ENCODE measurements at regions not wholly inside any gene's neighbourhood (a gene's known extent, or its start where the extent isn't known, plus 50 kb on each side); places are given as distances from the start of the nearest gene placed in this dataset.
"Not testable (repeated sequence)": the region's sequence is repeated elsewhere in the genome, so short reads cannot be mapped to it uniquely, and the experiment has no call there.

DNA sequence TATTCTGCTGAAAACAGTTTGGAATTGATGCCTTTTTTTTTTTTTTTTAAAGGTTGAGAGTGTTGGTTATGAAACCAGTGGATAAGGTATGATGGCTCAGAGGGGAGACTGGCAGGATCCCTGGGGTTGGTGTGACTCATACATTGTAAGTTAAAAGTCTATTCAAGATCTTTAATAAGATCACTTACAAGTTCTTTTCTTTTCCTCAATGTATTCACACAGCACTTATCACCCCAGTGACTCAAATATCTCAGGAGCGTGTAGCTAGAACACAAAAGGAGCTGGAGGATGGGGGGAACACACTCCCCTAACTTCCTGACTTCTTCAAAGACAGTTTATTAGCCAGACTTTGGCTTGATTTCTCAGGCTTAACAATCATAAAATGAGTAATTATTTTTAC is 285.3 kb downstream of the SV2B start:
- Histone ChIP-seq H3K9me3 (ENCODE audit: low read length) (no peaks in the 10 kb centered on the region), H3K27me3 (ENCODE audit: insufficient read depth, low read length) (no peaks in the 10 kb centered on the region), H3K4me3 (ENCODE audit: low read length) (no peak overlapping the region), H3K4me1 (ENCODE audit: insufficient read depth, low read length) (peaks cover 2% of the 10 kb centered on the region), H2AFZ (ENCODE audit: low read depth, low read length) (no peak overlapping the region), H3K36me3 (ENCODE audit: insufficient read depth, low read length) (no peaks in the 10 kb centered on the region)

DNA sequence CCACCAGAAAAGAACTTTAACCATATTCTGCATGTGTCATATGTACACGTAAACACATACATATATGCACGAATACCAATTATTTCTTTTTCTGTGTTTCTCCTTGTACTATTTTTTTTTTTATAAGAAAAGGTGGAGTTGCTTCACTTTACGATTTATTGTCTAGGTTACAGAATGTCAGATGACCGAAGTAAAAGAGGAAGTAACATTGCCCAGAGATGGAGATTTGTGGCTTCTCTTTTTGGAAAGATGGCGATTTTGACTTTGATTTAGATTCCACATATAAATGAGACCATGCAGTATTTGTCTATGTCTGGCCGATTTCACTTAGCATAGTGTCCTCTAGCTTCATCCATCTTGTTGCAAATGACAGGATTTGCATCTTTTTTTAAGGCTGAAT is 293.1 kb downstream of the SV2B start:
- Histone ChIP-seq H3K36me3 (ENCODE audit: insufficient read depth, low read length) (no peaks in the 10 kb centered on the region), H3K9me3 (ENCODE audit: low read length) (no peaks in the 10 kb centered on the region), H3K27me3 (ENCODE audit: insufficient read depth, low read length) (no peaks in the 10 kb centered on the region), H3K4me3 (ENCODE audit: low read length) (no peak overlapping the region), H3K4me1 (ENCODE audit: insufficient read depth, low read length) (no peaks in the 10 kb centered on the region), H2AFZ (ENCODE audit: low read depth, low read length) (no peak overlapping the region)

DNA sequence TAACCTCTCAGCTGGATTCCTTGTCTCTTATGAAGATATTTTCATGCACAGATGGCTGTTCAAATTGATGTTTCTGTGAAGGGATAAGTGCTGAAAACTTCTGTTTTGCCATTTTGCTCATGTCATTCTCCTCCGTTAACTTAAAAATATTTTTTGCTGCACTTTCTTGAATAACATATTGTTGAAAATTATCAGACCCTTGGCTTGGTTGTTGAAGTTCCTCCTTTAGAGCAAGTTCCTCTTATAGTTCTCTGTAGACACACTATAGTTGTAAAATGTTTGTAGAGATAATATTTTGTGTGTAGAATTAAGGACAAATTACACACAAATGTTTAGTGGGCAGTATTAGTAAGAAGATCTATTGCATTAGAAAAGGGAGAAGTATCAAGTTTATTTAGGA is 300.4 kb downstream of the SV2B start:
- no peaks in the 10 kb centered on the region for H3K27me3 ChIP-seq (ENCODE audit: insufficient read depth, low read length)
- H3K36me3 ChIP-seq (ENCODE audit: insufficient read depth, low read length) = no peaks in the 10 kb centered on the region
- H3K9me3 ChIP-seq (ENCODE audit: low read length) = no peaks in the 10 kb centered on the region
- H3K4me1 ChIP-seq (ENCODE audit: insufficient read depth, low read length) = no peaks in the 10 kb centered on the region
- H2AFZ ChIP-seq (ENCODE audit: low read depth, low read length) = no peak overlapping the region
- H3K4me3 ChIP-seq (ENCODE audit: low read length) = no peak overlapping the region

DNA sequence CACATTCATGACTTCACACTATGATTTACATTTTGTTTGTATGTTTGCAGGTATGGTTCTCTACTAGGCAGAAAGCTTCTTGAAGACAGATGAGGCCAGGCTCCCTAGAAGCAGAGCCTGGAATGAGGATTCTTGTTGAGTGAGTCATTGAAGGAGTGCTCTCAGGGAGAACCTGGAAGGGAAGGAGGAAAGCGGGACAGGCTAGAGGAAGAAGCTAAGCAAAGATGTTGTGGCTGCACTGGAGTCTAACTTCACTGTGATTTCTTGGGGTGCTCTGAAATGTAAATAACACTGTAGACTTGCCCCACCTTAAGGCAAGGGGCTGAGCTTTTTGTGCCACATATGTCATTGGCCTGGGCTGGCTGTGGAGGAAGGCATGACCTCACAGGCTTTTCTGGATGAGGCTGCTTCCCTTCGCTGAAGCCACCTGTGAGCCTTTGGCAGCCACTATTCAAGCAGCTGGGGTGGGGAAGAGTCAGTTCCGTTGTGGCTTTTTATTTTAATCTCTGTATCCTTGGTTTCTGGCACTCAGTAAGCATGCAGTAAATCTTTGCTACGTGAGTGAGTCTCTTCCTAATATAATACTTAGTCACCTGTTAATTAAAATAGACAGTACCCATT is 307.3 kb downstream of the SV2B start:
- H2AFZ ChIP-seq (ENCODE audit: low read depth, low read length) = no peak overlapping the region
- no peak overlapping the region for H3K4me3 ChIP-seq (ENCODE audit: low read length)
- H3K36me3 ChIP-seq (ENCODE audit: insufficient read depth, low read length) = no peaks in the 10 kb centered on the region
- no peaks in the 10 kb centered on the region for H3K9me3 ChIP-seq (ENCODE audit: low read length)
- no peaks in the 10 kb centered on the region for H3K4me1 ChIP-seq (ENCODE audit: insufficient read depth, low read length)
- H3K27me3 ChIP-seq (ENCODE audit: insufficient read depth, low read length) = no peaks in the 10 kb centered on the region

DNA sequence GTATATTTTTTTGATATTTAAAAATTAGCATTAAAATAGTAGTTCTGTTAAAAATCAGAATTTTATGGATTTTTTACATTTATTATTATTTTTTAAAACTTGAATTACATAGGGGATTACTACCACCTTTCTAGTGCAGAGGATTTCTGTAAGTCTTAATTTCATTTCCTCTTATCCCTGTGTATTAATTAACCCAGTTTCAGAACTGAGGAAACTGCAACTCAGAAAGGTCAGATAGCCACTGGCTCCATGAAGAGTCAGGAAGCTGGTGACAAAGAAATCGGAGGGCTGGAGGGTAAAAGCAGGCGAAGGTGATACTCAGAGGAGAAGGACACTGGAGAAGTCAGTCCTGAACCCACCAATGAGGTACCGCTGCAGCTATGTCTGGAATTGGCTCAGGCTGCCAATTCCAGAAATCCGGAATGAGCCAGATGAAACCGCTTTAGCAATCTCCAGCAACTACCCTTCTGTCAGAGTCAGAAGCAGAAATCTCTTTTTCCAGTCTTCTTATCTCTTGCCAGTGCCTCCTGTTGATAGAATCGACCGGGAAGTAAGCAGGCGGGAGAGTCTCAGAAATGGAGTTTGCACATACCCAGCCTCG is 308.5 kb downstream of the SV2B start:
- no peaks in the 10 kb centered on the region for H3K9me3 ChIP-seq (ENCODE audit: low read length)
- no peaks in the 10 kb centered on the region for H3K4me1 ChIP-seq (ENCODE audit: insufficient read depth, low read length)
- no peaks in the 10 kb centered on the region for H3K27me3 ChIP-seq (ENCODE audit: insufficient read depth, low read length)
- no peak overlapping the region for H3K4me3 ChIP-seq (ENCODE audit: low read length)
- H3K36me3 ChIP-seq (ENCODE audit: insufficient read depth, low read length) = no peaks in the 10 kb centered on the region
- H2AFZ ChIP-seq (ENCODE audit: low read depth, low read length) = no peak overlapping the region

DNA sequence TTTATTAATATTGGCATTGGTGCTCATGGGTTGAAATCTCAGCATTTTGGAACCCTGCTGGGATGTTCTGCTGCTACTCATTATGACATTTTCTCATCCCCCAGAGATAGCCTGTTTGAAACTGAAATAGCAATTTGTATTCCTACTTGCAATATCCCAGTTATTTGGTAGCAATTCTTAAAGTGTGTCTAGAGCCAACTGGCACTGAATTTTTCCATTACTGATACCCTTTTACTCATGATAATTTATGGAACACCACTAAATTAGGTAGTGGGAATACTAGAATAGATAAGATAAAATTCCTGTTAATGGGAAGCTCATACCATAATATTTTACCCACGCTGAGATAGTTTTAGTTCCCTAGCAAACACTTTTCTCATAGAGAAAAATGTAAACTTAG is 309.3 kb downstream of the SV2B start:
- Histone ChIP-seq H3K4me1 (ENCODE audit: insufficient read depth, low read length) (no peaks in the 10 kb centered on the region), H3K9me3 (ENCODE audit: low read length) (no peaks in the 10 kb centered on the region), H3K4me3 (ENCODE audit: low read length) (no peak overlapping the region), H3K27me3 (ENCODE audit: insufficient read depth, low read length) (no peaks in the 10 kb centered on the region), H2AFZ (ENCODE audit: low read depth, low read length) (no peak overlapping the region), H3K36me3 (ENCODE audit: insufficient read depth, low read length) (no peaks in the 10 kb centered on the region)

DNA sequence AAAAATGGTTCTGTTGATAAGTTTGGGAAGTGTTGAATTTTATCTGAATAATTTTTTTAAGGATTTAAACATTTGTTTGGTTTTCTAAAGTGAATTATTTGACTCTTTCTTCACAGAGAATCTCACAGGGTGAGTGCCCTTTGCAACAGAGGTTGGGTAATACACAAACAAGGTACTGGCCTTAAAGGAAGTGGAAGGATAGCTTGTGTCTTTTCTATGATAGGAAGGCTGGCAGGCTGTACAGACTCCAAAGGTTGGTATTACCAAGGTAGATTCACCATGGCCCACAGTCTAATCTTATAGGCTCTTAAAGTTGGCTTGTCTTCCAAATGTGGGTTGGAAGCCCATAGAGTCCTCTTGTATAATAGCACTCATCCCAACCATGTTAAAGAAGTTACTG is 311.5 kb downstream of the SV2B start:
- no peaks in the 10 kb centered on the region for H3K4me1 ChIP-seq (ENCODE audit: insufficient read depth, low read length)
- no peaks in the 10 kb centered on the region for H3K36me3 ChIP-seq (ENCODE audit: insufficient read depth, low read length)
- no peak overlapping the region for H2AFZ ChIP-seq (ENCODE audit: low read depth, low read length)
- no peaks in the 10 kb centered on the region for H3K27me3 ChIP-seq (ENCODE audit: insufficient read depth, low read length)
- no peak overlapping the region for H3K4me3 ChIP-seq (ENCODE audit: low read length)
- no peaks in the 10 kb centered on the region for H3K9me3 ChIP-seq (ENCODE audit: low read length)

DNA sequence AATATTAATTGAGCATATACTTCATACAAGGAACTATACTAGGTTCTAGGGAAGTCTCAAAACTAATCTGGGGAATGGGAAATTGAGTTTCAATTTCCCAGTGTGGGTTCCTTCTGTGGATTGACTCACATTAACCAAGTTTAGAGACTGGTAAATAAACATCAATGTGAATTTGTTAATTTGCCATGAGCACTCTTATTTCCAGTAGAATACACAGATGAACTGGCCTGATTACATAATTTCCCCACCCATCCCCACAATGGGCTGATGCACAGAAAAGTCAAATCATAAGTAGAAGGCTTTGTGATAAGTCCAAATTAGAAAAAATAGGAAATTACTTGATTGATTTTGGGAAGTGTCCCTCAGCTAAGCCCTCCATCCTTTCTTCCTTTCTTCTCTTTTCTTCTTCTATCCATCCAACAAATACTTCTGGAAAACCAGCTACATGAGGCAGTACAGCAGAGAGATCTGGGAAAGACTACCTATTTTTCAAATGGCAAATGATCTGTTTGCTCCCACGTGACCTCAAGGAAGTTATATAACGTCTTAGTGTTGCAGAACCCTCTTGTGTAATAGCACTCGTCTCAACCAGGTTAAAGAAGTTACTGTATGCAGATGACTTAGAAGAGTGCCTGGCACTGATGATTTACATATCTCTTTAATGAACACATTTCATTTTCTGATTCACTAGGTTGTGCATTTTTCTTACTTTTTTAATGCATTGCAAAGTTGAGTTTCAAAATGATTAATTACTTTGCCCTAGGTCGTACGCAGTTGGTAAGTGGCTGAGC is 312.3 kb downstream of the SV2B start:
- Histone ChIP-seq H3K4me3 (ENCODE audit: low read length) (no peak overlapping the region), H3K4me1 (ENCODE audit: insufficient read depth, low read length) (no peaks in the 10 kb centered on the region), H2AFZ (ENCODE audit: low read depth, low read length) (no peak overlapping the region), H3K9me3 (ENCODE audit: low read length) (no peaks in the 10 kb centered on the region), H3K27me3 (ENCODE audit: insufficient read depth, low read length) (no peaks in the 10 kb centered on the region), H3K36me3 (ENCODE audit: insufficient read depth, low read length) (no peaks in the 10 kb centered on the region)

DNA sequence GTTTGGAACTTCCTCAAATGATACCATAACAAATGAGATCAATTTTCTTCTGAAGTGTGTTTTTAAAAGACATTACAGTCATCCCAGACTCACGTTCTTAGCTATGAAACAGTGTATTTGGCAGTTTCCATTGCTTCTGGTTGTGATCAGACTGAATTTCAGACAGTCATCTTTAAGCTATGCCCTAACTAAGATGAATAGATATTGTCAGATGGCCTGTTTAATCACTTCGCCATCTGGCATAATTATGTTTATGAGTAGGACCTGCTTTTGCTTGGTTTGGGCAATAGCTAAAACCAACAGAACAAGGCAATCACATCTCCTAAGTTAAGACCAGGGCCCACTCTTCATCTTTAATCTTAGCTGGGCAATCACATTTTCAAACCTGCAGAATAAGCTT is 313.1 kb downstream of the SV2B start:
- no peaks in the 10 kb centered on the region for H3K4me1 ChIP-seq (ENCODE audit: insufficient read depth, low read length)
- H2AFZ ChIP-seq (ENCODE audit: low read depth, low read length) = no peak overlapping the region
- H3K36me3 ChIP-seq (ENCODE audit: insufficient read depth, low read length) = no peaks in the 10 kb centered on the region
- no peaks in the 10 kb centered on the region for H3K9me3 ChIP-seq (ENCODE audit: low read length)
- no peaks in the 10 kb centered on the region for H3K27me3 ChIP-seq (ENCODE audit: insufficient read depth, low read length)
- H3K4me3 ChIP-seq (ENCODE audit: low read length) = no peak overlapping the region

DNA sequence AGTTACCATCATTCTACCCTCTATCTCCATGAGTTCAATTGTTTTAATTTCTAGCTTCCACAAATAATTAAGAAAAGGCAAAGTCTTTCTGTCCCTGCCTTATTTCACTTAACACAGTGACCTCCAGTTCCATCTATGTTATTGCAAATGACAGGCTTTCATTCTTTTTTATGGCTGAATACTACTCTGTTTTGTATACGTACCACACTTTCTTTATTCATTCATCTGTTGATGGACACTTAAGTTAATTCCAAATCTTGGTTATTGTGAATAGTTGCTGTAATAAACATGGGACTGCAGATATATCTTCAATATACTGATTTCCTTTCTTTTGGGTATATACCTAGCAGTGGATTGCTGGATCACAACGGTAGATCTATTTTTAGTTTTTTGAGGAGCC is 314.1 kb downstream of the SV2B start:
- no peaks in the 10 kb centered on the region for H3K4me1 ChIP-seq (ENCODE audit: insufficient read depth, low read length)
- no peaks in the 10 kb centered on the region for H3K36me3 ChIP-seq (ENCODE audit: insufficient read depth, low read length)
- H2AFZ ChIP-seq (ENCODE audit: low read depth, low read length) = no peak overlapping the region

DNA sequence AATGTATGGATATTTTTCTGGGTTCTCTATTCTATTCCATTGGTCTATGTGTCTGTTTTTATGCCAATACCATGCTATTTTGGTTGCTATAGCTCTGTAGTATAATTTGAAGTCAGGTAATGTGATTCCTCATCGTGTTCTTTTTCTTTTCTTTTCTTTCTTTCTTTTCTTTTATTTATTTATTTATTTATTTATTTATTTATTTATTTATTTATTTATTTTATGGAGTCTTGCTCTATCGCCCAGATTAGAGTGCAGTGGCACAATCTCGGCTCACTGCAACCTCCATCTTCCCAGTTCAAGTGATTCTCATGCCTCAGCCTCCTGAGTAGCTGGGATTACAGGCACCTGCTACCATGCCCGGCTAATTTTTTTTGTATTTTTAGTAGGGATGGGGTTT is 315.2 kb downstream of the SV2B start:
- not testable (repeated sequence) for H3K4me1 ChIP-seq (ENCODE audit: insufficient read depth, low read length); H2AFZ ChIP-seq (ENCODE audit: low read depth, low read length); H3K4me3 ChIP-seq (ENCODE audit: low read length); H3K9me3 ChIP-seq (ENCODE audit: low read length); H3K27me3 ChIP-seq (ENCODE audit: insufficient read depth, low read length); H3K36me3 ChIP-seq (ENCODE audit: insufficient read depth, low read length)

More for the DNA sequence above, 314.1 kb downstream of the SV2B start:
- Histone ChIP-seq H3K4me3 (ENCODE audit: low read length) (no peak overlapping the region), H3K27me3 (ENCODE audit: insufficient read depth, low read length) (no peaks in the 10 kb centered on the region), H3K9me3 (ENCODE audit: low read length) (no peaks in the 10 kb centered on the region)

DNA sequence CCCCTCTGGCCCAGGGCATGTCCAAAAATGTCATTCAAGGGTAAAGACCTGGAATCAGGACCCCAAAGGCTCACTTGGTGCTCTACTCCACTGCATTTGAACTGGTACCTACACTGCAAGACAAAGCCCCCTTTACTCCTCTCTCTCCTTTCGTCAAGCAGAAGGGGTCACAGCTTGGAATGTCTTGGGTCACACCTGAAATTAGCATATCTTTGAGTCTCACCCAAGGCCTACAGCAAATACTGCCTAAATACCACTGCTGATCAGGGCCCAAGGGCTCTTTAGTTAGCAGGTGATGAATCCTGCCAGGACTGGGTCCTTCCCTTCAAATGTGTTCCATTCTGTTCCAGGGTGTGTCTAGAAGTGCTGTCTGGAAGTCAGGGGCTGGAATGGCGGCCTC is 320.6 kb downstream of the SV2B start:
- no peaks in the 10 kb centered on the region for H3K36me3 ChIP-seq (ENCODE audit: insufficient read depth, low read length)
- H2AFZ ChIP-seq (ENCODE audit: low read depth, low read length) = no peak overlapping the region
- no peaks in the 10 kb centered on the region for H3K27me3 ChIP-seq (ENCODE audit: insufficient read depth, low read length)
- no peaks in the 10 kb centered on the region for H3K9me3 ChIP-seq (ENCODE audit: low read length)
- H3K4me1 ChIP-seq (ENCODE audit: insufficient read depth, low read length) = no peaks in the 10 kb centered on the region
- no peak overlapping the region for H3K4me3 ChIP-seq (ENCODE audit: low read length)

DNA sequence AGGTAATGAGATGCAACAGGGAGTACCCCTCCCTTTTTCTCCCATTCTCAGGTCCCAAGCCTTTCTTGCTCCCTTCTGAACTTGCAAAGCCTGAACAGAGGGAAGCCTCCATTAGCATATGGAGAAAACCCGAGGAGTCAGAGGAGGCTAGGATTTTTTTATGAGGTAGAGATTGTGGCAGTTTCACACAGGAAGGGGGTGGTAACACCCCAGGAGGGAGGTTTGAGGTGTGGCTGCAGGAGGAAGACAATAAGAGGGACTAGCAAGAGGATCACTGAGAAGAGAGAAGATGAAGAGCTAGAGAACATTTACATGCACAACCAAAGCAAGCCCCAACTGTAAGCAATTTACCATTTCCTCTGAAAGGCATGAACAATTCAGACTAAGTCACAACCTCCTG is 322.7 kb downstream of the SV2B start:
- no peaks in the 10 kb centered on the region for H3K36me3 ChIP-seq (ENCODE audit: insufficient read depth, low read length)
- H3K4me3 ChIP-seq (ENCODE audit: low read length) = no peak overlapping the region
- no peaks in the 10 kb centered on the region for H3K27me3 ChIP-seq (ENCODE audit: insufficient read depth, low read length)
- no peak overlapping the region for H2AFZ ChIP-seq (ENCODE audit: low read depth, low read length)
- H3K9me3 ChIP-seq (ENCODE audit: low read length) = no peaks in the 10 kb centered on the region
- H3K4me1 ChIP-seq (ENCODE audit: insufficient read depth, low read length) = no peaks in the 10 kb centered on the region
